ENCODE measurements at regions not wholly inside any gene's neighbourhood (a gene's known extent, or its start where the extent isn't known, plus 50 kb on each side); places are given as distances from the start of the nearest gene placed in this dataset.

DNA sequence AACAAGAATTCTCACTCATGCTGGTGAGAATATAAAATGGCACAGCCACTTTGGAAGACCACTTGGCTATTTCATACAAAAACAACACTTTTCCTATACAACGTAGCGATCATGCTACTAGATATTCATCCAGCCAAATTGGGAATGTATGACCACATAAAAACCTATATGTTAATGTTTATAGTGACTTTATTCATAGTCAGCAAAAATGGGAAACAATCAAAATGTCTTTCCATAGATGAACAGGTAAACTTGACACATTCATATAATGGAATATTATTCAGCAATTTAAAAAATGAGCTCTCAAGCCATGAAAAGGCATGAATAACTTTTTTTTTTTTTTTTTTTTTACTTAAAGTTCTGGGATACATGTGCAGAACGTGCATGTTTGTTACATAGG lies 445.2 kb downstream of the ZBBX start:
- Histone ChIP-seq H3K9me2 (no peaks in the 10 kb centered on the region), H4K20me1 (ENCODE audit: insufficient read depth) (no peaks in the 10 kb centered on the region), H3K27ac (ENCODE audit: low read depth in 2 of 2, low read length in 1 of 2) (no peak overlapping the region)

More for the DNA sequence above, 445.2 kb downstream of the ZBBX start:
- Histone ChIP-seq H3K9ac (no peak overlapping the region), H3K4me3 (ENCODE audit: low read depth in 2 of 2, low read length in 1 of 2) (no peak overlapping the region), H2AFZ (ENCODE audit: low read depth) (no peak overlapping the region), H3F3A (replicated peaks; ENCODE audit: insufficient read depth) (no peaks in the 10 kb centered on the region), H3K27me3 (ENCODE audit: insufficient read depth) (no peaks in the 10 kb centered on the region), H3K79me2 (ENCODE audit: insufficient read depth) (no peaks in the 10 kb centered on the region), H3K36me3 (replicated peaks in 1 of 2; ENCODE audit: control insufficient read depth in 1 of 2, insufficient read depth in 2 of 2, low read length in 1 of 2) (no peaks in the 10 kb centered on the region), H3K9me3 (no peaks in the 10 kb centered on the region), H3K4me2 (no peak overlapping the region), H3K4me1 (ENCODE audit: control insufficient read depth in 1 of 2, insufficient read depth in 2 of 2, low read depth in 1 of 2, low read length in 1 of 2) (no peaks in the 10 kb centered on the region)
- TF ChIP-seq, protein P1, sequence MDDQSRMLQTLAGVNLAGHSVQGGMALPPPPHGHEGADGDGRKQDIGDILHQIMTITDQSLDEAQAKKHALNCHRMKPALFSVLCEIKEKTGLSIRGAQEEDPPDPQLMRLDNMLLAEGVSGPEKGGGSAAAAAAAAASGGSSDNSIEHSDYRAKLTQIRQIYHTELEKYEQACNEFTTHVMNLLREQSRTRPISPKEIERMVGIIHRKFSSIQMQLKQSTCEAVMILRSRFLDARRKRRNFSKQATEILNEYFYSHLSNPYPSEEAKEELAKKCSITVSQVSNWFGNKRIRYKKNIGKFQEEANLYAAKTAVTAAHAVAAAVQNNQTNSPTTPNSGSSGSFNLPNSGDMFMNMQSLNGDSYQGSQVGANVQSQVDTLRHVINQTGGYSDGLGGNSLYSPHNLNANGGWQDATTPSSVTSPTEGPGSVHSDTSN (IDR thresholded peaks at IDR 0.05) = no peak
- no peak for TF ChIP-seq RXRA (IDR thresholded peaks at IDR 0.05; ENCODE audit: borderline replicate concordance, low read depth)
- TF ChIP-seq, protein P2, sequence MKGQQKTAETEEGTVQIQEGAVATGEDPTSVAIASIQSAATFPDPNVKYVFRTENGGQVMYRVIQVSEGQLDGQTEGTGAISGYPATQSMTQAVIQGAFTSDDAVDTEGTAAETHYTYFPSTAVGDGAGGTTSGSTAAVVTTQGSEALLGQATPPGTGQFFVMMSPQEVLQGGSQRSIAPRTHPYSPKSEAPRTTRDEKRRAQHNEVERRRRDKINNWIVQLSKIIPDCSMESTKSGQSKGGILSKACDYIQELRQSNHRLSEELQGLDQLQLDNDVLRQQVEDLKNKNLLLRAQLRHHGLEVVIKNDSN (IDR thresholded peaks at IDR 0.05; ENCODE audit: borderline replicate concordance, low read depth) = no peak
- TF ChIP-seq TEAD4 (IDR thresholded peaks at IDR 0.05; ENCODE audit: borderline replicate concordance, insufficient read depth) = no peak
- TF ChIP-seq NFIC (IDR thresholded peaks at IDR 0.05; ENCODE audit: borderline replicate concordance) = no peak
- TF ChIP-seq YY1 (IDR thresholded peaks at IDR 0.05; ENCODE audit: low read depth) = no peak
- TF ChIP-seq SIN3A (IDR thresholded peaks at IDR 0.05; ENCODE audit: borderline replicate concordance, low read depth, low read length) = no peak
- TF ChIP-seq, protein P3, sequence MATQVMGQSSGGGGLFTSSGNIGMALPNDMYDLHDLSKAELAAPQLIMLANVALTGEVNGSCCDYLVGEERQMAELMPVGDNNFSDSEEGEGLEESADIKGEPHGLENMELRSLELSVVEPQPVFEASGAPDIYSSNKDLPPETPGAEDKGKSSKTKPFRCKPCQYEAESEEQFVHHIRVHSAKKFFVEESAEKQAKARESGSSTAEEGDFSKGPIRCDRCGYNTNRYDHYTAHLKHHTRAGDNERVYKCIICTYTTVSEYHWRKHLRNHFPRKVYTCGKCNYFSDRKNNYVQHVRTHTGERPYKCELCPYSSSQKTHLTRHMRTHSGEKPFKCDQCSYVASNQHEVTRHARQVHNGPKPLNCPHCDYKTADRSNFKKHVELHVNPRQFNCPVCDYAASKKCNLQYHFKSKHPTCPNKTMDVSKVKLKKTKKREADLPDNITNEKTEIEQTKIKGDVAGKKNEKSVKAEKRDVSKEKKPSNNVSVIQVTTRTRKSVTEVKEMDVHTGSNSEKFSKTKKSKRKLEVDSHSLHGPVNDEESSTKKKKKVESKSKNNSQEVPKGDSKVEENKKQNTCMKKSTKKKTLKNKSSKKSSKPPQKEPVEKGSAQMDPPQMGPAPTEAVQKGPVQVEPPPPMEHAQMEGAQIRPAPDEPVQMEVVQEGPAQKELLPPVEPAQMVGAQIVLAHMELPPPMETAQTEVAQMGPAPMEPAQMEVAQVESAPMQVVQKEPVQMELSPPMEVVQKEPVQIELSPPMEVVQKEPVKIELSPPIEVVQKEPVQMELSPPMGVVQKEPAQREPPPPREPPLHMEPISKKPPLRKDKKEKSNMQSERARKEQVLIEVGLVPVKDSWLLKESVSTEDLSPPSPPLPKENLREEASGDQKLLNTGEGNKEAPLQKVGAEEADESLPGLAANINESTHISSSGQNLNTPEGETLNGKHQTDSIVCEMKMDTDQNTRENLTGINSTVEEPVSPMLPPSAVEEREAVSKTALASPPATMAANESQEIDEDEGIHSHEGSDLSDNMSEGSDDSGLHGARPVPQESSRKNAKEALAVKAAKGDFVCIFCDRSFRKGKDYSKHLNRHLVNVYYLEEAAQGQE (IDR thresholded peaks at IDR 0.05; ENCODE audit: low read depth, low read length) = no peak
- TF ChIP-seq ELF1 (IDR thresholded peaks at IDR 0.05) = no peak
- no peak for TF ChIP-seq MEF2A (IDR thresholded peaks at IDR 0.05; ENCODE audit: borderline replicate concordance, low read depth)
- TF ChIP-seq NRF1 (IDR thresholded peaks at IDR 0.05; ENCODE audit: low read depth, low read length) = no peak
- TF ChIP-seq RCOR1 (IDR thresholded peaks at IDR 0.05; ENCODE audit: low read length) = no peak
- TF ChIP-seq GATA2 (CRISPR knock-in tag; IDR thresholded peaks at IDR 0.05) = no peak
- TF ChIP-seq JUND (IDR thresholded peaks at IDR 0.05) = no peak
- TF ChIP-seq, protein P4, sequence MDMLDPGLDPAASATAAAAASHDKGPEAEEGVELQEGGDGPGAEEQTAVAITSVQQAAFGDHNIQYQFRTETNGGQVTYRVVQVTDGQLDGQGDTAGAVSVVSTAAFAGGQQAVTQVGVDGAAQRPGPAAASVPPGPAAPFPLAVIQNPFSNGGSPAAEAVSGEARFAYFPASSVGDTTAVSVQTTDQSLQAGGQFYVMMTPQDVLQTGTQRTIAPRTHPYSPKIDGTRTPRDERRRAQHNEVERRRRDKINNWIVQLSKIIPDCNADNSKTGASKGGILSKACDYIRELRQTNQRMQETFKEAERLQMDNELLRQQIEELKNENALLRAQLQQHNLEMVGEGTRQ (IDR thresholded peaks at IDR 0.05; ENCODE audit: borderline replicate concordance, low read depth, low read length) = no peak
- ChIA-PET CTCF (no interaction called here), POLR2A (no interaction called here)
- 20% methylated on average over 3 of the region's 3 CpGs for WGBS (ENCODE audit: low lambda C conversion rate)
- no peak for DNase-seq
